H9 (cell line): ENCODE measurements at regions not wholly inside any gene's neighbourhood (a gene's known extent, or its start where the extent isn't known, plus 50 kb on each side); places are given as distances from the start of the nearest gene placed in this dataset.

ENCODE experiments used
- DNase-seq: peaks from one replicate; pipeline ENCODE4 v3.0.0-alpha.2; 2017
- H2AFZ ChIP-seq: one replicate; pipeline ENCODE4 v1.6.1; 2013; ENCODE audit warnings: mild to moderate bottlenecking, low read length, control low read depth, moderate library complexity
- H2AK5ac ChIP-seq: 2 replicates; pipeline ENCODE4 v1.6.1; 2013; ENCODE audit warnings: low read length, control low read depth, mixed read lengths; ENCODE audit not compliant: insufficient read length
- H2BK120ac ChIP-seq: one replicate; pipeline ENCODE4 v1.6.1; 2013; ENCODE audit warnings: low read depth, mild to moderate bottlenecking, low read length, control low read depth, inconsistent platforms; ENCODE audit not compliant: poor library complexity, severe bottlenecking
- H2BK12ac ChIP-seq: 2 replicates; pipeline ENCODE4 v1.6.1; 2013; ENCODE audit warnings: low read length, control low read depth, mixed read lengths, low read depth; ENCODE audit not compliant: insufficient read length
- H2BK15ac ChIP-seq: 2 replicates; pipeline ENCODE4 v1.6.1; 2013; ENCODE audit warnings: low read depth, low read length, control low read depth
- H2BK20ac ChIP-seq: one replicate; pipeline ENCODE4 v1.6.1; 2013; ENCODE audit warnings: low read depth, mild to moderate bottlenecking, low read length, control low read depth, inconsistent platforms; ENCODE audit not compliant: poor library complexity, severe bottlenecking
- H2BK5ac ChIP-seq: 2 replicates; pipeline ENCODE4 v1.6.1; 2013; ENCODE audit warnings: low read length, control low read depth, mixed read lengths; ENCODE audit not compliant: insufficient read length
- H3K14ac ChIP-seq: 2 replicates; pipeline ENCODE4 v1.6.1; 2013; ENCODE audit warnings: low read length, control low read depth; ENCODE audit not compliant: insufficient read depth
- H3K18ac ChIP-seq: 2 replicates; pipeline ENCODE4 v1.6.1; 2013; ENCODE audit warnings: low read depth, mild to moderate bottlenecking, mixed read lengths, low read length, control low read depth; ENCODE audit not compliant: insufficient read length
- H3K23ac ChIP-seq: 2 replicates; pipeline ENCODE4 v1.6.1; 2013; ENCODE audit warnings: low read length, control low read depth, mixed read lengths, low read depth; ENCODE audit not compliant: insufficient read length
- H3K23me2 ChIP-seq: 2 replicates; pipeline ENCODE4 v1.6.1; 2013; ENCODE audit warnings: low read depth, mild to moderate bottlenecking, mixed read lengths, low read length, control low read depth; ENCODE audit not compliant: insufficient read length, poor library complexity, severe bottlenecking
- H3K27ac ChIP-seq: 2 replicates; pipeline ENCODE4 v1.5.1; 2013; ENCODE audit warnings: low read length, control low read depth, mixed read lengths, low read depth; ENCODE audit not compliant: insufficient read length
- H3K27me3 ChIP-seq: 2 replicates; pipeline ENCODE4 v1.6.1; 2013; ENCODE audit warnings: low read length, control low read depth, inconsistent platforms; ENCODE audit not compliant: insufficient read depth
- H3K4ac ChIP-seq: 2 replicates; pipeline ENCODE4 v1.6.1; 2013; ENCODE audit warnings: low read depth, mild to moderate bottlenecking, control low read depth, inconsistent platforms, low read length, moderate library complexity
- H3K4me1 ChIP-seq: 2 replicates; pipeline ENCODE4 v1.6.1; 2013; ENCODE audit warnings: low read length, control low read depth, inconsistent platforms; ENCODE audit not compliant: insufficient read depth
- H3K4me2 ChIP-seq: 2 replicates; pipeline ENCODE4 v1.6.1; 2013; ENCODE audit warnings: low read length, control low read depth, mixed read lengths; ENCODE audit not compliant: insufficient read length, insufficient read depth
- H3K56ac ChIP-seq: 2 replicates; pipeline ENCODE4 v1.6.1; 2013; ENCODE audit warnings: low read depth, mild to moderate bottlenecking, mixed read lengths, low read length, control low read depth; ENCODE audit not compliant: insufficient read length
- H3K79me1 ChIP-seq: 2 replicates; pipeline ENCODE4 v1.6.1; 2013; ENCODE audit warnings: low read depth, mild to moderate bottlenecking, moderate library complexity, low read length, control low read depth, inconsistent platforms; ENCODE audit not compliant: insufficient read depth, poor library complexity, severe bottlenecking
- H3K79me2 ChIP-seq: 2 replicates; pipeline ENCODE4 v1.6.1; 2013; ENCODE audit warnings: low read length, control low read depth, inconsistent platforms; ENCODE audit not compliant: insufficient read depth
- H3K9ac ChIP-seq: 2 replicates; pipeline ENCODE4 v1.6.1; 2013; ENCODE audit warnings: low read length, control low read depth, mixed read lengths; ENCODE audit not compliant: insufficient read length; ENCODE audit errors: extremely low read depth
- H3K9me3 ChIP-seq: one replicate; pipeline ENCODE4 v1.6.1; 2013; ENCODE audit warnings: low read depth, low read length, inconsistent platforms; ENCODE audit not compliant: control insufficient read depth
- H3T11ph ChIP-seq: one replicate; pipeline ENCODE4 v1.6.1; 2013; ENCODE audit warnings: mild to moderate bottlenecking, low read length, control low read depth, inconsistent platforms
- H4K20me1 ChIP-seq: one replicate; pipeline ENCODE4 v1.6.1; 2013; ENCODE audit not compliant: control insufficient read depth, insufficient read length, insufficient read depth
- H4K5ac ChIP-seq: 2 replicates; pipeline ENCODE4 v1.6.1; 2013; ENCODE audit warnings: low read depth, mild to moderate bottlenecking, mixed read lengths, low read length, control low read depth; ENCODE audit not compliant: insufficient read length
- H4K8ac ChIP-seq: replicated peaks from 2 replicates; pipeline ENCODE4 v1.6.1; 2013; ENCODE audit warnings: low read length, control low read depth, mixed read lengths, low read depth; ENCODE audit not compliant: insufficient read length
- H4K91ac ChIP-seq: 2 replicates; pipeline ENCODE4 v1.6.1; 2013; ENCODE audit warnings: low read depth, mild to moderate bottlenecking, moderate library complexity, mixed read lengths, low read length, control low read depth; ENCODE audit not compliant: insufficient read length
- H3K27ac Mint-ChIP-seq, 3 experiments: 2 replicates in 2 of 3; 3 replicates in 1 of 3; pipeline ENCODE4 v1.8.0; 2020 to 2021; ENCODE audit warnings: mixed read lengths in 3 of 3, mild to moderate bottlenecking in 1 of 3, moderate library complexity in 1 of 3
- H3K27me3 Mint-ChIP-seq: 2 replicates; pipeline ENCODE4 v1.8.0; 2021; ENCODE audit warnings: low read depth, mild to moderate bottlenecking, moderate library complexity, mixed read lengths
- H3K36me3 Mint-ChIP-seq, 3 experiments: 2 replicates in 2 of 3; 3 replicates in 1 of 3; pipeline ENCODE4 v1.8.0; 2020 to 2021; ENCODE audit warnings: low read depth in 3 of 3, mixed read lengths in 3 of 3; ENCODE audit not compliant: insufficient read depth in 1 of 3
- H3K4me1 Mint-ChIP-seq, 2 experiments: 2 replicates each; pipeline ENCODE4 v1.8.0; 2020; ENCODE audit warnings: mixed read lengths in 2 of 2
- H3K4me3 Mint-ChIP-seq, 2 experiments: 2 replicates in 1 of 2; 3 replicates in 1 of 2; pipeline ENCODE4 v1.8.0; 2020 to 2021; ENCODE audit warnings: mild to moderate bottlenecking in 2 of 2, mixed read lengths in 2 of 2, moderate library complexity in 1 of 2
- H3K9me3 Mint-ChIP-seq, 2 experiments: 2 replicates in 1 of 2; 3 replicates in 1 of 2; pipeline ENCODE4 v1.8.0; 2020; ENCODE audit warnings: mild to moderate bottlenecking in 2 of 2, mixed read lengths in 2 of 2, moderate library complexity in 1 of 2
- CTCF ChIP-seq: fragments of 200-600 bp; sonication (generic); conservative IDR thresholded peaks from 3 replicates; pipeline ENCODE4 v1.8.0; 2021; ENCODE audit warnings: antibody characterized with exemption, mild to moderate bottlenecking
- WGBS: extraction: QIAGEN DNeasy Blood & Tissue Kit; methylation state at CpG from one replicate; pipeline ENCODE4 v1.1.7; 2013; ENCODE audit warnings: missing lambda C conversion rate, low lambda C conversion rate, mixed read lengths; ENCODE audit not compliant: insufficient read length; ENCODE audit errors: extremely low coverage; 5-methylcytosine and 5-hydroxymethylcytosine counted together

GRCh38 chr16:56119133-56119532, 72.2 kb upstream of the GNAO1 start:
- Histone ChIP-seq H3K23ac (no peak overlapping the region), H2AK5ac (no peak overlapping the region), H3K4ac (no peak overlapping the region), H4K91ac (no peak overlapping the region), H3T11ph (no peak overlapping the region), H3K9me3 (no peaks in the 10 kb centered on the region), H2BK15ac (no peak overlapping the region), H3K56ac (no peak overlapping the region), H3K79me2 (no peaks in the 10 kb centered on the region), H2BK5ac (no peak overlapping the region), H3K14ac (no peak overlapping the region), H3K4me1 (peaks cover 4% of the 10 kb centered on the region; the same call in 1 of the 2 replicates), H2BK20ac (no peak overlapping the region), H3K18ac (no peak overlapping the region), H3K23me2 (no peaks in the 10 kb centered on the region), H4K5ac (no peak overlapping the region), H2AFZ (no peak overlapping the region), H2BK120ac (no peak overlapping the region), H3K27ac (no peak overlapping the region), H3K27me3 (no peaks in the 10 kb centered on the region), H4K20me1 (no peaks in the 10 kb centered on the region), H3K79me1 (no peaks in the 10 kb centered on the region), H3K4me2 (no peak overlapping the region), H3K9ac (no peak overlapping the region), H4K8ac (no peak overlapping the region), H2BK12ac (no peak overlapping the region)
- TF ChIP-seq CTCF: no peak
- DNase-seq: no peak
- H3K36me3 Mint-ChIP-seq: no peaks in the 10 kb centered on the region
- H3K27me3 Mint-ChIP-seq: no peaks in the 10 kb centered on the region
- no peaks in the 10 kb centered on the region for H3K9me3 Mint-ChIP-seq
- no CpG with 5 or more reads among the region's 2 CpGs for WGBS
- no peak overlapping the region for H3K27ac Mint-ChIP-seq
- H3K4me1 Mint-ChIP-seq: peaks cover 22 to 27% of the 10 kb centered on the region in 2 experiments
- H3K4me3 Mint-ChIP-seq: no peak overlapping the region
